ENCODE measurements at regions not wholly inside any gene's neighbourhood (a gene's known extent, or its start where the extent isn't known, plus 50 kb on each side); places are given as distances from the start of the nearest gene placed in this dataset.

DNA sequence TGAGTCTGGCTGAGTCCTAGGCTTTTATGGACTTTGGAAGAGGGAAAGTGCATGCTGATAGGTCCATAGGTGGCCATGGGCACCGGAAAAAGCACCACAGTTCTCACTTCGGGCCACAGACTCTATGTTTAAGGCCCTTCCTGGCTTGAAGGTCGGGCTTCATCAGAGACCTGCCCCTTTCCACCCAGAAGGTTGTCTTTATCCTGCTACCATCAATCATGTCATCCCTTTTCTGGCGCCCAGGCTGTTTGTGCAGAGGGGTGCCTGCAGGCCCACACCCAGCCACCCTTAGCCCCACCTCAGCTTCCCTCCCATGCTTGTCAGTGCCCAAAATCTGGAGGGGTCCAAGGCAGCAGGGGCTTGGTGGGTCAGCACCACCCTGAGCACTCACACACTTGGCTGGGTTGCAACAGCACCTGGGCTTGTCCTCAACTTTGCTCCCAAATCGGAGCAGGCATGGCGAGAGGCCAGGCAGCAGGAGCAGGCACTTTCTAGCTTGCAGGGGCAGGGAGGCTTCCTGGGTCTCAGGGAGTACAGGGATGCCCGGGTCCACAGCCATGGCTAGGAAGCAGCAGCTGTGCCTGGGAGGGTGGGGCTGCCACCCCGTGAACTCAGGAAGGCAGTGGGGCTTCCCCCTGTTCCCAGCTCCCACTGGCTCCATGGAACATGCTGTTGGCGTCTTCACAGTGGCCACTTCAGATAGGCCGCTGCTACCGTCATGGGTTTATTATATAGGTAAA lies 63.8 kb upstream of the TOM1L1 start:
- Histone ChIP-seq H3K4me1 (ENCODE audit: low read depth, poor library complexity, severe bottlenecking) (no peaks in the 10 kb centered on the region), H3K4me2 (no peak overlapping the region), H4K20me1 (ENCODE audit: insufficient read depth) (no peaks in the 10 kb centered on the region), H3K27ac (no peak overlapping the region), H3K4me3 (IDR thresholded peaks at IDR 0.05; ENCODE audit: insufficient read depth, low read depth, low read length) (no peak overlapping the region), H3K27me3 (ENCODE audit: insufficient read depth, low read depth) (no peaks in the 10 kb centered on the region), H3K36me3 (ENCODE audit: insufficient read depth) (no peaks in the 10 kb centered on the region), H2AFZ (ENCODE audit: low read depth) (no peak overlapping the region), H3K9ac (no peak overlapping the region), H3K79me2 (ENCODE audit: insufficient read depth, low read depth) (no peaks in the 10 kb centered on the region)
- TF ChIP-seq CTCF (conservative IDR thresholded peaks at IDR 0.05; ENCODE audit: low read depth, low read length) = no peak

DNA sequence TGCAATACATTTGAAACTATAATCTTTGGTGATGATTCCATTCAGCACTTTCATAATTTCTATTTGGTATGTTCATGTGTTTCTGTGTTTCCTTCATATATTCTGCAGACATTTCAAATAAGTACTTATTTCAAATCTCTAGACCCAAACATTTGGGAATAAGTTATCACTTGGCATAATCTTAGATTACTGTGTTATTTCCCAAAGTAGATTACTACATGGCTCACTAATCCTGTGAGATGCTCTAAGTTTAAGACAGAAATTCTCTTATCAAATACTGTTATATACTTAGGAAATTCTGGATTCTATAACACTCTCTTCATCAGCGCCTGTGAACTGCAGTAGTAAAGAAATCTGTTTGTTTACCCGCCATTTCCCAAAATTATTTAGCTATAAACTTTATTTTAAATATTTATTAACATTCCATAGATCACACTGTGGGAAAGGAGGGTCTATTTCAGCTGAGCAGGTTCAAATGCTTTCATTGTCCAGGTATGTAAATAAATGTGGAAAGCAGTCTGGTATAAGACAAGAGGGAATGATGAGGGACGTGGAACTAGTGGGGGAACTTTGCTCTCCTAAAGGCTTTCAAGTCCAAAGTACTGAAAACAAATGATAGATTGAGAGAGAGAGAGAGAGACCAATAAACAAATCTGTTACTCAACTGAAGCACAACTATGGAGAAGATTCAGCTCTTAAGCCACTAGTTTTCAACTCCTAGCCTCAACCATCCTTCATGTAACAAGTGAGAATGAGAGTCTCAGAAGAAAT lies 61.8 kb upstream of the TOM1L1 start:
- no peak for TF ChIP-seq CTCF (conservative IDR thresholded peaks at IDR 0.05; ENCODE audit: low read depth, low read length)
- H3K79me2 ChIP-seq (ENCODE audit: insufficient read depth, low read depth) = no peaks in the 10 kb centered on the region
- no peak overlapping the region for H3K4me3 ChIP-seq (IDR thresholded peaks at IDR 0.05; ENCODE audit: insufficient read depth, low read depth, low read length)
- no peak overlapping the region for H3K9ac ChIP-seq
- H2AFZ ChIP-seq (ENCODE audit: low read depth) = no peak overlapping the region
- H3K4me2 ChIP-seq = no peak overlapping the region
- no peak overlapping the region for H3K27ac ChIP-seq
- H4K20me1 ChIP-seq (ENCODE audit: insufficient read depth) = no peaks in the 10 kb centered on the region
- H3K27me3 ChIP-seq (ENCODE audit: insufficient read depth, low read depth) = no peaks in the 10 kb centered on the region
- H3K4me1 ChIP-seq (ENCODE audit: low read depth, poor library complexity, severe bottlenecking) = no peaks in the 10 kb centered on the region
- no peaks in the 10 kb centered on the region for H3K36me3 ChIP-seq (ENCODE audit: insufficient read depth)

GRCh38 chr17:54839447-54839846 lies 61.2 kb upstream of the TOM1L1 start:
- TF ChIP-seq CTCF (conservative IDR thresholded peaks at IDR 0.05; ENCODE audit: low read depth, low read length) = no peak
- no peak overlapping the region for H3K4me2 ChIP-seq
- H3K27me3 ChIP-seq (ENCODE audit: insufficient read depth, low read depth) = no peaks in the 10 kb centered on the region
- no peaks in the 10 kb centered on the region for H3K36me3 ChIP-seq (ENCODE audit: insufficient read depth)
- H3K79me2 ChIP-seq (ENCODE audit: insufficient read depth, low read depth) = no peaks in the 10 kb centered on the region
- H3K27ac ChIP-seq = no peak overlapping the region
- H3K9ac ChIP-seq = no peak overlapping the region
- H3K4me1 ChIP-seq (ENCODE audit: low read depth, poor library complexity, severe bottlenecking) = no peaks in the 10 kb centered on the region
- no peak overlapping the region for H2AFZ ChIP-seq (ENCODE audit: low read depth)
- H3K4me3 ChIP-seq (IDR thresholded peaks at IDR 0.05; ENCODE audit: insufficient read depth, low read depth, low read length) = no peak overlapping the region
- H4K20me1 ChIP-seq (ENCODE audit: insufficient read depth) = no peaks in the 10 kb centered on the region

DNA sequence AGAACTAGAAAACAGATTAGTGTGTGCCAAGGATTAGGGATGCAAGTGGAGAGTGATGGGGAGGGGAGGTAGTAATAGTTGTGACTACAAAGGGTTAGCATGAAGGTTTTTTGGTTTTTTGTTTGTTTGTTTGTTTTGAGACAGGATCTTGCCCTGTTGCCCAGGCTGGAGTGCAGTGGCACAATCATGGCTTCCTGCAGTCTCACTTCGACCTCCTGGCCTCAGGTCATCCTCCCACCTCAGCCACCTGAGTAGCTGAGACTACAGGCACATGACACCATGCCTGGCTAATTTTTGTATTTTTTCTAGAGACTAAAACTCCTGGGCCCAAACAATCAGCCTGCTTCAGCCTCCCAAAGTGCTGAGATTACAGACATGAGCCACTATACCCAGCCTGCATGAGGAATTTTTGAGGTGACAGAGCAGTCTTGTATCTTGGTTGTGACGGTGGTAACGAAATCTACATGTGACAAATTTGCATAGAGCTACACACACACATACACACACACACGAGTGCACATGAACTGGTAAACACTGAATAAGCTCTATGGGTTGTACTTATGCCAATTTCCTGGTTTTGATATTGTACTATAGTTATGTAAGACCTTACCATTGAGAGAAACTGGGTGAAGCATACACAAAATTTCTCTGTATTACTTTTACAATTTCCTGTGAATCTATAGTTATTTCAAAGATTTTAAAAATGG lies 59.6 kb upstream of the TOM1L1 start:
- H3K27ac ChIP-seq = no peak overlapping the region
- no peak overlapping the region for H3K4me2 ChIP-seq
- H3K36me3 ChIP-seq (ENCODE audit: insufficient read depth) = no peaks in the 10 kb centered on the region
- no peak overlapping the region for H3K4me3 ChIP-seq (IDR thresholded peaks at IDR 0.05; ENCODE audit: insufficient read depth, low read depth, low read length)
- no peak for TF ChIP-seq CTCF (conservative IDR thresholded peaks at IDR 0.05; ENCODE audit: low read depth, low read length)
- H4K20me1 ChIP-seq (ENCODE audit: insufficient read depth) = no peaks in the 10 kb centered on the region
- H3K79me2 ChIP-seq (ENCODE audit: insufficient read depth, low read depth) = no peaks in the 10 kb centered on the region
- H2AFZ ChIP-seq (ENCODE audit: low read depth) = no peak overlapping the region
- H3K4me1 ChIP-seq (ENCODE audit: low read depth, poor library complexity, severe bottlenecking) = no peaks in the 10 kb centered on the region
- H3K27me3 ChIP-seq (ENCODE audit: insufficient read depth, low read depth) = no peaks in the 10 kb centered on the region
- H3K9ac ChIP-seq = no peak overlapping the region

Data from KMS-11 (cell line).